ENCODE measurements at regions not wholly inside any gene's neighbourhood (a gene's known extent, or its start where the extent isn't known, plus 50 kb on each side); places are given as distances from the start of the nearest gene placed in this dataset.
"Not testable (repeated sequence)": the region's sequence is repeated elsewhere in the genome, so short reads cannot be mapped to it uniquely, and the experiment has no call there.

- not testable (repeated sequence) for H3K4me3 ChIP-seq (ENCODE audit: low read depth, low read length); DNase-seq (ENCODE audit: low read depth)
These were observed 278.8 kb downstream of the FAM47B start for GRCh38 chrX:35221391-35221790.

DNA sequence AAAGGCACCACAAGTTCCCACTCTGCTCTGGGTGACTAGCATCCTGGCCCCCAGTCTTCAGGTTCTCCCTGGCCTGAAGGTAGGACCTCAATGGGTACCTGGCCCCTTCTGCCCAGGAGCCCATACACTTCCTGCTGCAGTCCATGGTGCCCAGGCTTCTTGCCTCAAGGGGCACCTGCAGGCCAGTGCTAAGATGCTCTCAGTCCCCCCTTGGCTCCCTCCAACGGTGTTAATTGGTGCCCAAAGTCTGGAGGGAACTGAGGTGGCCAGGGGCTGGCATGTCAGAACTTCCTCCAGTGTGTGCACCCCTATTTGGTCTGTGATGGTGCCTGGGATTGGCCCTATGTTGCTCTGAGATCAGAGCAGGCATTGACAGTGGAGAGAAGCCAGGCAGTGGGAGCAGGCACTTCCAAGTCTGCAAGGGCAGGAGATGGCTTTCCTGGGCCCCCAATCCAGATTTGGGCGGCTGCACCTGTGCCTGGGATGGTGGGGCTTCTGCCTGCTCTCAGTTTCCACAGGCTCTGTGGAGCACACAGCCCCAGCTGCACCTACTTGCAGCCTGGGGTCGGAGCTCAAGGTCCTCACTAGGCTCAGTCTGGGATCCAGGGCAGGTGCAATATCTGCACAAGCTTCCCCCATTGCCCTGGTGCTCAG, 301.6 kb downstream of the FAM47B start:
- no peak for DNase-seq (ENCODE audit: low read depth)

GRCh38 chrX:35244796-35245508, 302.4 kb downstream of the FAM47B start:
- no peak for DNase-seq (ENCODE audit: low read depth)
- H3K4me3 ChIP-seq (ENCODE audit: low read depth, low read length) = no peak overlapping the region

More for the DNA sequence above, 301.6 kb downstream of the FAM47B start:
- no peak overlapping the region for H3K4me3 ChIP-seq (ENCODE audit: low read depth, low read length)

GRCh38 chrX:35251226-35251625, 308.6 kb downstream of the FAM47B start:
- no peak for DNase-seq (ENCODE audit: low read depth)
- no peak overlapping the region for H3K4me3 ChIP-seq (ENCODE audit: low read depth, low read length)

DNA sequence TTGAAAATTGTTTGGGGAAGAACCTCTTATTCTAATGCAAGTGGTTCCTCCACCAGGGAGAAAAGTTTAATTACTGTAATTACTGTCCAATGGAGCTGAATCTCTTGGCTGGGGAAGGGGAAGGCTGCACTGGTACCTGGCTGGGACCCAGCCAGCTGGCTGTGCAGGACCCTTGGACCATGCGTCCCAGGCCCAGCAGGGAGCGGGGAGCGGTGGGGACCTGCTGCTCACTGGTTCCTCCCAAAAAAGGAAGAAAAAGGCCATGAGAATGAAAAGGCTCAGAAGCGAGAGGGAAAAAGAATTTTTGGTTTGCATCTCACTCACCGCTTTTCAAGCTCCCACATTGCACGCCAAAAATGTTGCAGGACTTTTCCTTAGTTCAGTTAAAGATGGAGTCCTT, 333.5 kb downstream of the FAM47B start:
- H3K4me3 ChIP-seq (ENCODE audit: low read depth, low read length) = no peak overlapping the region
- no peak for DNase-seq (ENCODE audit: low read depth)

DNA sequence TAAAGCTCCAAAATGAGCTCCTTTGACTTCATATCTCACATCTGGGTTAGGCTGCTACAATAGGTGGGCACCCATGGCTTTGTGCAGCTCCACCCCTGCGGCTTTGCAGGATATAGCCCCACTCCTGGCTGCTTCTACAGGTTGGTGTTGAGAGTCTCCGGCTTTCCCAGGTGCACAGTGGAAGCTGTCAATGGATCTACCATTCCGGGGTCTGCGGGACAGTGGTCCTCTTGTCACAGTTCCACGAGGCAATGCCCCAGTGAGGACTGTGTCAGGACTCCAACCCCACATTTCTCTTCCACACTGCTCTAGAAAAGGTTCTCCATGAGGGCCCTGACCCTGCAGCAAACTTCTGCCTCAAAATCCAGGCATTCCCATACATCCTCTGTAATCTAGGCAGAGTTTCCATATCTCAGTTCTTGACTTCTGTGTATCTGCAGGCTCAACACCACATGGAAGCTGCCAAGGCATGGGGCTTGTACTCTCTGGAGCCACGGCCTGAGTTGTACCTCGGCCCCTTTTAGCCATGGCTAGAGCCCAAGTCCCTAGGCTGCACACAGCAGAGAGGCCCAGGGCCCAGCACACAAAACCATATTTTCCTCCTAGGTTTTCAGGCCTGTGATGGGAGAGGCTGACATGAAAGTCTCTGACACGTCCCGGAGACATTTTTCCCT, 342.8 kb downstream of the FAM47B start:
- H3K4me3 ChIP-seq (ENCODE audit: low read depth, low read length) = no peak overlapping the region
- no peak for DNase-seq (ENCODE audit: low read depth)

DNA sequence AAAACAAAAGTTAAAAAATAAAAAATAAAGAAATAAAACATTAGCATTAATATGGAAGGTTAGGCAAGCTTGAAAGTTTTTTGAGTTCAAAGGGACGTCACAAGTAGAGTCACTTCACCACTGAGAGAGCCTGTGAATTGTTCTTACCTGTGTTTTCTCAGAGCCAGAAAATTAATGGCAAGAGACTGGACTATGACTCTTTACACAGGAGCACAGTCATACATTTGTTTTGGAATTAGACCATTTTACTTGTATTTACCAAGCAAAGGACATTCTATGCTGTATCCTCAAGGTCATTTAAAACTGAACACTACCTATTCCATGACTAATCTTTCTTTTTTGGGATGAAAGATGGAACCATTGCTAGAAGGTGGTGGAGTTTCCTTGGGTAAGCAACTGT, 346.1 kb downstream of the FAM47B start:
- no peak overlapping the region for H3K4me3 ChIP-seq (ENCODE audit: low read depth, low read length)
- no peak for DNase-seq (ENCODE audit: low read depth)

- no peak for DNase-seq (ENCODE audit: low read depth)
- no peak overlapping the region for H3K4me3 ChIP-seq (ENCODE audit: low read depth, low read length)
These were observed 347.4 kb downstream of the FAM47B start for GRCh38 chrX:35289952-35290351.

DNA sequence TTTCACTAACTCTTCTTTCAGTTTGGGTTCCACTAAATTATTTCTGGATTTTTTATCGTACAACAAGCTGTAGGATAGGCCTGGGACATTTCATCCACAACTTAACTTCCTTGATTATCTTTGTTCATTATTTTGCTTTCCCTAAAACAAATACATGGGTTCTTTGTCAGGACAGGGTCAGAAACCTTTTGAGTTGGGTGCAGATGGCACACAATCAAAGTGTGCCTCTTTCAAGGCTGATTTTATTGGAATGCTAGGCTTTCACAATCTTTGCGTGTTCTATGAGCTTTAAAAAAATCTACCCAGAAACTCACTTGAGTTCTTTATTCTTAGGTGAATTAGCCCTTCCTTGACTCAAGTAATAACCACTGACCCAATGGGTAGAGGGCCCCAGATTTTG, 348.4 kb downstream of the FAM47B start:
- no peak overlapping the region for H3K4me3 ChIP-seq (ENCODE audit: low read depth, low read length)
- DNase-seq (ENCODE audit: low read depth) = no peak

GRCh38 chrX:35292522-35292921, 349.9 kb downstream of the FAM47B start:
- no peak for DNase-seq (ENCODE audit: low read depth)
- H3K4me3 ChIP-seq (ENCODE audit: low read depth, low read length) = no peak overlapping the region

GRCh38 chrX:35305037-35305436, 362.4 kb downstream of the FAM47B start:
- DNase-seq (ENCODE audit: low read depth); H3K4me3 ChIP-seq (ENCODE audit: low read depth, low read length): not testable (repeated sequence)

GRCh38 chrX:35339796-35340195, 397.2 kb downstream of the FAM47B start:
- H3K4me3 ChIP-seq (ENCODE audit: low read depth, low read length) = no peak overlapping the region
- no peak for DNase-seq (ENCODE audit: low read depth)

GRCh38 chrX:35340465-35340864, 397.9 kb downstream of the FAM47B start:
- DNase-seq (ENCODE audit: low read depth) = no peak
- no peak overlapping the region for H3K4me3 ChIP-seq (ENCODE audit: low read depth, low read length)

- no peak overlapping the region for H3K4me3 ChIP-seq (ENCODE audit: low read depth, low read length)
- DNase-seq (ENCODE audit: low read depth) = no peak
These were observed 408.6 kb downstream of the FAM47B start for GRCh38 chrX:35351212-35351611.

- DNase-seq (ENCODE audit: low read depth) = no peak
- no peak overlapping the region for H3K4me3 ChIP-seq (ENCODE audit: low read depth, low read length)
These were observed 409.3 kb downstream of the FAM47B start for GRCh38 chrX:35351795-35352483.

GRCh38 chrX:35357656-35358055, 415.1 kb downstream of the FAM47B start:
- H3K4me3 ChIP-seq (ENCODE audit: low read depth, low read length) = no peak overlapping the region
- no peak for DNase-seq (ENCODE audit: low read depth)

DNA sequence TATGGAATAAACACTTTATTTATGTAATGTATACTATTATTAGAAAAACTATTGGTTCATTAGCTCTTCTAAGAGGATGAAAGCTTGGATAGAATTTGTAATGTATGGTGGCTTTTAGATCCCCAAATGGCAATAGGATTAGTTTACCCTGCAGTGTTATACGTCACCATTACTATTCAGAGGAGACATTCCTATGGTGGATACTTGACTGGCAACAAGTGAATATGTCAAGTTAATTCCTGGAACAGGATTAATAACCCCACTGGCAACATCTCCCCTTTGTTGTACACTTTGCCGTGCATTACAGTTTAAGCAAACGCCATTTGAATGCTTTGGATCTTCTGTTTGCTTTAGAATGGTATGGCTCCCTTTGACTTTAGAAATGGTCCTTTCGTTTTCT, 420.3 kb downstream of the FAM47B start:
- H3K4me3 ChIP-seq (ENCODE audit: low read depth, low read length) = no peak overlapping the region
- no peak for DNase-seq (ENCODE audit: low read depth)

GRCh38 chrX:35374116-35374515, 424.0 kb upstream of the MAGEB16 start:
- H3K4me3 ChIP-seq (ENCODE audit: low read depth, low read length) = no peak overlapping the region
- no peak for DNase-seq (ENCODE audit: low read depth)

- DNase-seq (ENCODE audit: low read depth) = no peak
- H3K4me3 ChIP-seq (ENCODE audit: low read depth, low read length) = no peak overlapping the region
These were observed 417.1 kb upstream of the MAGEB16 start for GRCh38 chrX:35380808-35381700.

Data from skeletal muscle cell (primary cell).